ENCODE measurements at regions not wholly inside any gene's neighbourhood (a gene's known extent, or its start where the extent isn't known, plus 50 kb on each side); places are given as distances from the start of the nearest gene placed in this dataset.

- Histone ChIP-seq H3K4me3 (ENCODE audit: low read depth in 2 of 2, low read length in 1 of 2) (no peak overlapping the region), H3K9ac (no peak overlapping the region)
- POLR2A ChIA-PET, result no interaction called here
Measured at GRCh38 chr1:87200875-87201638, 127.6 kb upstream of the LMO4 start.

More at GRCh38 chr1:87200875-87201638, 127.6 kb upstream of the LMO4 start:
- CTCF ChIA-PET, result no interaction called here
- Histone ChIP-seq H3K27me3 (ENCODE audit: insufficient read depth) (no peaks in the 10 kb centered on the region), H3F3A (replicated peaks; ENCODE audit: insufficient read depth) (no peaks in the 10 kb centered on the region), H3K9me3 (no peaks in the 10 kb centered on the region), H3K36me3 (replicated peaks in 1 of 2; ENCODE audit: control insufficient read depth in 1 of 2, insufficient read depth in 2 of 2, low read length in 1 of 2) (no peaks in the 10 kb centered on the region), H3K9me2 (no peaks in the 10 kb centered on the region), H3K4me2 (no peak overlapping the region), H4K20me1 (ENCODE audit: insufficient read depth) (no peaks in the 10 kb centered on the region), H2AFZ (ENCODE audit: low read depth) (no peak overlapping the region), H3K27ac (ENCODE audit: low read depth in 2 of 2, low read length in 1 of 2) (no peak overlapping the region), H3K79me2 (ENCODE audit: insufficient read depth) (no peaks in the 10 kb centered on the region), H3K4me1 (ENCODE audit: control insufficient read depth in 1 of 2, insufficient read depth in 2 of 2, low read depth in 1 of 2, low read length in 1 of 2) (no peaks in the 10 kb centered on the region; a peak in 2 of 4 replicates)
- WGBS (ENCODE audit: low lambda C conversion rate), result 60% methylated on average over 7 of the region's 10 CpGs
- TF ChIP-seq MXI1 (IDR thresholded peaks at IDR 0.05; ENCODE audit: low read depth, low read length), result no peak
- TF ChIP-seq RXRA (IDR thresholded peaks at IDR 0.05; ENCODE audit: borderline replicate concordance, low read depth), result no peak
- no peak for TF ChIP-seq YY1 (IDR thresholded peaks at IDR 0.05; ENCODE audit: low read depth)
- TF ChIP-seq TAF1 (IDR thresholded peaks at IDR 0.05; ENCODE audit: borderline replicate concordance, low read depth, low read length), result no peak
- TF ChIP-seq CHD2 (IDR thresholded peaks at IDR 0.05; ENCODE audit: low read length, partially characterized antibody), result no peak
- TF ChIP-seq ZBTB33 (IDR thresholded peaks at IDR 0.05; ENCODE audit: borderline replicate concordance, low read depth), result no peak
- TF ChIP-seq FOSL2 (IDR thresholded peaks at IDR 0.05; ENCODE audit: borderline replicate concordance, low read depth), result no peak
- no peak for TF ChIP-seq USF2 (IDR thresholded peaks at IDR 0.05; ENCODE audit: borderline replicate concordance, low read depth, low read length)
- TF ChIP-seq, protein P1, sequence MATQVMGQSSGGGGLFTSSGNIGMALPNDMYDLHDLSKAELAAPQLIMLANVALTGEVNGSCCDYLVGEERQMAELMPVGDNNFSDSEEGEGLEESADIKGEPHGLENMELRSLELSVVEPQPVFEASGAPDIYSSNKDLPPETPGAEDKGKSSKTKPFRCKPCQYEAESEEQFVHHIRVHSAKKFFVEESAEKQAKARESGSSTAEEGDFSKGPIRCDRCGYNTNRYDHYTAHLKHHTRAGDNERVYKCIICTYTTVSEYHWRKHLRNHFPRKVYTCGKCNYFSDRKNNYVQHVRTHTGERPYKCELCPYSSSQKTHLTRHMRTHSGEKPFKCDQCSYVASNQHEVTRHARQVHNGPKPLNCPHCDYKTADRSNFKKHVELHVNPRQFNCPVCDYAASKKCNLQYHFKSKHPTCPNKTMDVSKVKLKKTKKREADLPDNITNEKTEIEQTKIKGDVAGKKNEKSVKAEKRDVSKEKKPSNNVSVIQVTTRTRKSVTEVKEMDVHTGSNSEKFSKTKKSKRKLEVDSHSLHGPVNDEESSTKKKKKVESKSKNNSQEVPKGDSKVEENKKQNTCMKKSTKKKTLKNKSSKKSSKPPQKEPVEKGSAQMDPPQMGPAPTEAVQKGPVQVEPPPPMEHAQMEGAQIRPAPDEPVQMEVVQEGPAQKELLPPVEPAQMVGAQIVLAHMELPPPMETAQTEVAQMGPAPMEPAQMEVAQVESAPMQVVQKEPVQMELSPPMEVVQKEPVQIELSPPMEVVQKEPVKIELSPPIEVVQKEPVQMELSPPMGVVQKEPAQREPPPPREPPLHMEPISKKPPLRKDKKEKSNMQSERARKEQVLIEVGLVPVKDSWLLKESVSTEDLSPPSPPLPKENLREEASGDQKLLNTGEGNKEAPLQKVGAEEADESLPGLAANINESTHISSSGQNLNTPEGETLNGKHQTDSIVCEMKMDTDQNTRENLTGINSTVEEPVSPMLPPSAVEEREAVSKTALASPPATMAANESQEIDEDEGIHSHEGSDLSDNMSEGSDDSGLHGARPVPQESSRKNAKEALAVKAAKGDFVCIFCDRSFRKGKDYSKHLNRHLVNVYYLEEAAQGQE (IDR thresholded peaks at IDR 0.05; ENCODE audit: low read depth, low read length), result no peak
- TF ChIP-seq, protein P2, sequence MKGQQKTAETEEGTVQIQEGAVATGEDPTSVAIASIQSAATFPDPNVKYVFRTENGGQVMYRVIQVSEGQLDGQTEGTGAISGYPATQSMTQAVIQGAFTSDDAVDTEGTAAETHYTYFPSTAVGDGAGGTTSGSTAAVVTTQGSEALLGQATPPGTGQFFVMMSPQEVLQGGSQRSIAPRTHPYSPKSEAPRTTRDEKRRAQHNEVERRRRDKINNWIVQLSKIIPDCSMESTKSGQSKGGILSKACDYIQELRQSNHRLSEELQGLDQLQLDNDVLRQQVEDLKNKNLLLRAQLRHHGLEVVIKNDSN (IDR thresholded peaks at IDR 0.05; ENCODE audit: borderline replicate concordance, low read depth), result no peak
- no peak for TF ChIP-seq NRF1 (IDR thresholded peaks at IDR 0.05; ENCODE audit: low read depth, low read length)
- no peak for TF ChIP-seq MEF2A (IDR thresholded peaks at IDR 0.05; ENCODE audit: borderline replicate concordance, low read depth)
- no peak for TF ChIP-seq GATA2 (CRISPR knock-in tag; IDR thresholded peaks at IDR 0.05)
- no peak for TF ChIP-seq NFIC (IDR thresholded peaks at IDR 0.05; ENCODE audit: borderline replicate concordance)
- TF ChIP-seq PBX3 (IDR thresholded peaks at IDR 0.05), result no peak
- TF ChIP-seq JUND (IDR thresholded peaks at IDR 0.05), result no peak
- DNase-seq, result no peak

Measured in SK-N-SH (cell line).